C4-2B (cell line): ENCODE measurements at regions not wholly inside any gene's neighbourhood (a gene's known extent, or its start where the extent isn't known, plus 50 kb on each side); places are given as distances from the start of the nearest gene placed in this dataset.
"Not testable (repeated sequence)": the region's sequence is repeated elsewhere in the genome, so short reads cannot be mapped to it uniquely, and the experiment has no call there.

Source experiments
- H3K27ac ChIP-seq: fragments of 450-650 bp; 2 replicates; pipeline ENCODE4 v1.5.1; 2017
- ZFX ChIP-seq: fragments of 450-650 bp; IDR thresholded peaks from 2 replicates; pipeline ENCODE4 v1.6.1; 2017
- TF ChIP-seq, protein P1 (sequence below): fragments of 450-650 bp; conservative IDR thresholded peaks from 2 replicates; pipeline ENCODE4 v1.5.1; 2017; ENCODE audit warnings: mild to moderate bottlenecking

DNA sequence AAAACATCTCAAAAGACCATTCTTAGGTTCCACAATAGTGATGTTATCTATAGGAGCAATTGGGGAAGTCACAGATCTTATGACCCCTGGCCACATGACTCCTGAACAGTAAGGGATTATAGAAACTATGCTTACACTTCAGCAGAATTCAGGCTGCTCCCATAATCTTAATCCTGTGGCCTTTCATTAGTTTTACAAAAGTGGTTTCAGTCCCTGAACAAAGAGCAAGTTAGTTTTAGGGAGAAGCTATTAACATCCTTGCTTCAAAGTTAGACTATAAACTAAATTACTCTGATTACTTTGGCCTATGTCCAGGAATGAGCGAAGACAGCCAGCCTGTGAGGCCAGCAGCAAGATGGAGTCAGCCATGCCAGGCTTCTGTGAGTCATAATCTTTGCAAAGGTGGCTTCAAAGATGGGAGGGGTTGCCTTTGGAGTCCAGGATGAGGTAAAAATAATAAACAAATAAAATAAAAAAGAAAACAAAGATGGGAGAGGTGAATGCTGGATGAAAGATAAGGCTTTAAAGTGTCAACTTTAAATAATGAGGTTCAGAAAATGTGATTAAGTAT is 168.7 kb upstream of the NDUFV2 start:
- no peak for TF ChIP-seq ZFX
- TF ChIP-seq, protein P1, sequence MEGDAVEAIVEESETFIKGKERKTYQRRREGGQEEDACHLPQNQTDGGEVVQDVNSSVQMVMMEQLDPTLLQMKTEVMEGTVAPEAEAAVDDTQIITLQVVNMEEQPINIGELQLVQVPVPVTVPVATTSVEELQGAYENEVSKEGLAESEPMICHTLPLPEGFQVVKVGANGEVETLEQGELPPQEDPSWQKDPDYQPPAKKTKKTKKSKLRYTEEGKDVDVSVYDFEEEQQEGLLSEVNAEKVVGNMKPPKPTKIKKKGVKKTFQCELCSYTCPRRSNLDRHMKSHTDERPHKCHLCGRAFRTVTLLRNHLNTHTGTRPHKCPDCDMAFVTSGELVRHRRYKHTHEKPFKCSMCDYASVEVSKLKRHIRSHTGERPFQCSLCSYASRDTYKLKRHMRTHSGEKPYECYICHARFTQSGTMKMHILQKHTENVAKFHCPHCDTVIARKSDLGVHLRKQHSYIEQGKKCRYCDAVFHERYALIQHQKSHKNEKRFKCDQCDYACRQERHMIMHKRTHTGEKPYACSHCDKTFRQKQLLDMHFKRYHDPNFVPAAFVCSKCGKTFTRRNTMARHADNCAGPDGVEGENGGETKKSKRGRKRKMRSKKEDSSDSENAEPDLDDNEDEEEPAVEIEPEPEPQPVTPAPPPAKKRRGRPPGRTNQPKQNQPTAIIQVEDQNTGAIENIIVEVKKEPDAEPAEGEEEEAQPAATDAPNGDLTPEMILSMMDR: no peak
- H3K27ac ChIP-seq: no peak overlapping the region

DNA sequence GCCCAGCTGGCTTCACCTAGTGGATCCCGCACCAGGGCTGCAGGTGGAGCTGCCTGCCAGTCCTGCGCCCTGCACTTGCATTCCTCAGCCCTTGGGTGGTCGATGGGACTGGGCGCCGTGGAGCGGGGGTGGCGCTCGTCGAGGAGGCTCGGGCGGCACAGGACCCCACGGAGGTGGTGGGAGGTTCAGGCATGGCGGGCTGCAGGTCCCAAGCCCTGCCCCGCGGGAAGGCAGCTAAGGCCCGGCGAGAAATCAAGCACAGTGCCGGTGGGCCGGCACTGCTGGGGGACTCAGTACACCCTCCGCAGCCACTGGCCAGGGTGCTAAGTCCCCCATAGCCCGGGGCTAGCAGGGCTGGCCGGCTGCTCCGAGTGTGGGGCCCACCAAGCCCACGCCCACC is 167.2 kb upstream of the NDUFV2 start:
- H3K27ac ChIP-seq: not testable (repeated sequence)

DNA sequence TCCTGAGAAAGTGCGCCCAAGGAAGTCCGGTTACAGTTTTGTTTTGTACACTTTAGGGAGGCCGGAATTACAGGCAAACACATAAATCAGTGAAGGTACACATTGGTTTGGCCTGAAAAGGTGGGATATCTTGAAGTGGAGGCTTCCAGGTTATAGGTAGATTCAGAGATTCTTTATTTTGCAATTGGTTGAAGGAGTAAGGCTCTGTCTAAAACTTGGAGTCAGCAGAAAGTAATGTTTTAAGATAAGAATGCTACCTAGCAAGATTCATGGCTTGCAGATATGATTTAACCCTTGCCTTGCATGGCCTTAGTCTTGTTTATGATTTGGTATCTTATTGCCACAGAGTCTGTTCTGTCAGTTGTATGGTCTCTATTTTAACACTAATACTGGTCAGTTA is 165.9 kb upstream of the NDUFV2 start:
- no peak for TF ChIP-seq ZFX
- TF ChIP-seq, protein P1: no peak
- H3K27ac ChIP-seq: no peak overlapping the region

DNA sequence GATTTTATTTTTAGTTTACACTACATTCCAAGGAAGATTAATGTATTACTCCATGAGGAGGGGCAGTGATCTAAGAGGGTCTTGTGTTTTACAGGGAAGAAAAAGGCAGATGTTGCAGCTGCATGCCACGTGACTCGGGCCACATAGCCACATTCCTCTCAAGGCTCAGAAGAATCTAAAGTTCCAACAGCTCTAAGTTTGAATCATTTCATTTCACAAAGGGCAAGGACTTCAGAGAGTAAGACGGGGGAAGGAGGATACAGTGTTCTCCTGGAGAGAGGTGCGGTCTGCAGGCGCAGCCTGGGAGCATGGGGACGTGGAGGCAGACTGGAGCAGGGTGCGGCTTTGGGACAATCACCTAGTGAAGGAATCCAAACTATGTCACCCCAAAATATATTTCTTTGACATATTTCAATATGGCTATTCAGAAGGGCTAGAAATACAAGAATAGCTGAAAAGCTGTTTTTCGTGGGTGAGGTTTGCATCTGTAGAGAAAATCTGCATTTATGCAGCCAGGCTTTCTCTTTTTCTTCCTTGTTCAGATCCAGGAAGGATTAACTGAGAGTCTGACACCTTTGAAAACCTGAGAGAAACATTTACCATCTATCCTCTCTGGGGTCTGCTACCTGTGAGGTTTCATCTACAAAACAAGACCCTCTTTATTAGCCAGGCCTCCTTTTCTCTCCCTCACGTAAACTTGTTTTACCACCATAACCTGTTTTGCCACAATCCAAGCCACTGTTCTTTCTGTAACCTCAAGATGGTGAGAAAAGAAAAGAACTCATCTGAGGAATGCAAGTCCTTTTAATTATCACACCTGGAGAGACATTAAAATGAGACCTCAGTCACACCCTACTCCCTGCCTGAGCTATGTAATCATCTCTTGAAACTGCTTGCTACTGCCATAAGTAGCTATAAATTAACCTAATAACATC is 165.1 kb upstream of the NDUFV2 start:
- no peak overlapping the region for H3K27ac ChIP-seq
- no peak for TF ChIP-seq ZFX
- TF ChIP-seq, protein P1: no peak

DNA sequence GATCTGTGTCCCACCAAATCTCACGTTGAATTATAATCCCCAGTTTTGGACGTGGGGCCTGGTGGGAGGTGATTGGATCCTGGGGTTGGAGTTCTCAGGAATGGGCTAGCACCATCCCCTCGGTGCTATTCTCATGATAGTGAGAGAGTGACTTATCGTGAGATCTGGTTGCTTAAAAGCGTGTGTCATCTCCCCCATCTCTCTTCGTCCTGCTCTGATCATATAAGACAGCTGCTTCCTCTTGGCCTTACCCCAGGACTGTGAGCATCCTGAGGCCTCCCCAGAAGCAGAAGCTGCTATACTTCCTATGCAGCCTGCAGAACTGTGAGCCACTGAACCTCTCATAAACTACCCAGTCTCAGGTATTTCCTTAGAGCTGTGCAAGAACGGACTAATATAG is 163.7 kb upstream of the NDUFV2 start:
- H3K27ac ChIP-seq: no peak overlapping the region
- TF ChIP-seq ZFX: no peak
- TF ChIP-seq, protein P1: no peak

DNA sequence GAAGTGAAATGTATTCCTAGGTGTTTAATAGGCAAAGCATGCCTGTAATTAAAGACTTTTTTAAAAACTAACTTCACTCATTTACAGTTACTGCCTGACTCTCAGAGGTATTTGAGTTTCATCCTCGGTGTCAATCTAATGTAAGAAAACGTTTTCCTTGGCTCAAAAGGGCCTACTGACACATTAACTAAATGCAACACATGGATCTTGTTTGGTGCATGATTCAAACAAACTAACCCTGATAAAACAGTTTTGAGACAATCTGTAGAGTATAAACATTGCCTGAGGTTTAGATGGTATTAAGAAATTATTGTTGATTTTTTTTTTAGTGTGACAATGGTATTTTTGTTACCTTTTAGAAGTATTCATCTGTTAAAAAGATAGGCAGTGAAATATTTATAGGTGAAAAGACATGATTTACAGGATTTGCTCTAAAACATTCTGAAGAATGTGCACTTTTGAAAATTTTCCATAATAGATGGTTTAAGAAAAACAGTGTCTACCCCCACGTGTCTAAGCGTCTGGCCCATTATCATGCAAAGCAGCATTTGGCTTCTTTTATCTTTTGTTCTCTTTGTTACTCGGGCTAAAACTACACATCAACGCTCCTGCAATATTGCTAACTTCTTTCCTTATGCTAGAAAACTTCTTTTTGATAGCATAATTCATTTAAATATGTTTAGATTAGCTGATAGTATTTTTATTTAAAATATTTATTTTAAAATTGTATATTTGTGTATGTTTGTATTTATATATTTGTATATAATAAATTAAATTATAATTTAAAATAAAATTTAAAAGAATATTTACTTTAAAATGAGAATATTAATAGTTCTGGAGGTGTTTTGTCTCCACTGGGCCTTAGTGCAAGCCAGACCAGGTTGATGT is 160.2 kb upstream of the NDUFV2 start:
- no peak overlapping the region for H3K27ac ChIP-seq

DNA sequence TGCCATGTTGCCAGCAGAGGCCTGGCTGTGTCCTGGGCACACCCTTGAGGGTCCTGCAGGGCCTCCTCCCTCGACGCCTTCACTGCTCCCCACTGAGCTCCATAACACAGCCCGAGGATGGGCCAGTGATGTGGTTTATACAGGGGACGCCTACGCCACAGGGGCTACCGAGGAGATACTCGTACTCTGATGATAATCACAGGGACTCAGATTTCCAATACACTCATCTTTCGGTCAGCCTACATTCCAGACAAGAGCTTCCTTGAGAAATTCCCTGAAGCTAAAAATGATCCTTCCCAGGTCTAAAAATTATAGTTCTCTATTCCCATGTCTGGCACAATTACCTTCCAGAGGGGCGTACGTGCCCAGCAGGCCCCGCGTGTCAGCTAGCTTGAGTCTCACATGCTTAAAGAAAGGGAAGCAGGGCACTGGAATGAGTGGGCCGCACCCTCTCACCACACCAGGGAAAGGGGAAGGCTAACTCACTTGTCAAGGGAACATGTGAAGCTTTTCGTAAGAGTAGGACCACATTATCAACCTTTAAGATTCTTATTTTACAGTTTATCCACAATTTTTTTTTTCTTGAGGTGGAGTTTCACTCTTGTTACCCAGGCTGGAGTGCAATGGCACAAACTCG is 159.5 kb upstream of the NDUFV2 start:
- H3K27ac ChIP-seq: no peak overlapping the region
- TF ChIP-seq, protein P1: no peak
- TF ChIP-seq ZFX: no peak

More for the DNA sequence above, 160.2 kb upstream of the NDUFV2 start:
- no peak for TF ChIP-seq ZFX
- TF ChIP-seq, protein P1: no peak
